HUES6 (cell line): ENCODE measurements at regions not wholly inside any gene's neighbourhood (a gene's known extent, or its start where the extent isn't known, plus 50 kb on each side); places are given as distances from the start of the nearest gene placed in this dataset.
"Not testable (repeated sequence)": the region's sequence is repeated elsewhere in the genome, so short reads cannot be mapped to it uniquely, and the experiment has no call there.

Experiments used
- H3K27ac ChIP-seq: 2 replicates; pipeline ENCODE4 v1.7.0; 2013; ENCODE audit warnings: low read depth, mild to moderate bottlenecking, low read length, inconsistent platforms
- H3K27me3 ChIP-seq: 2 replicates; pipeline ENCODE4 v1.6.1; 2013; ENCODE audit warnings: low read length; ENCODE audit not compliant: control insufficient read depth, insufficient read depth
- H3K36me3 ChIP-seq: 2 replicates; pipeline ENCODE4 v1.6.1; 2013; ENCODE audit warnings: low read length; ENCODE audit not compliant: control insufficient read depth, insufficient read depth
- H3K4me1 ChIP-seq: 2 replicates; pipeline ENCODE4 v1.6.1; 2013; ENCODE audit warnings: low read length; ENCODE audit not compliant: control insufficient read depth, insufficient read depth
- H3K4me3 ChIP-seq: 2 replicates; pipeline ENCODE4 v1.5.1; 2013; ENCODE audit warnings: low read depth, low read length
- H3K9ac ChIP-seq: one replicate; pipeline ENCODE4 v1.6.1; 2013; ENCODE audit warnings: mild to moderate bottlenecking, low read length
- H3K9me3 ChIP-seq: 2 replicates; pipeline ENCODE4 v1.6.1; 2013; ENCODE audit warnings: low read depth, low read length; ENCODE audit not compliant: control insufficient read depth, insufficient read depth

DNA sequence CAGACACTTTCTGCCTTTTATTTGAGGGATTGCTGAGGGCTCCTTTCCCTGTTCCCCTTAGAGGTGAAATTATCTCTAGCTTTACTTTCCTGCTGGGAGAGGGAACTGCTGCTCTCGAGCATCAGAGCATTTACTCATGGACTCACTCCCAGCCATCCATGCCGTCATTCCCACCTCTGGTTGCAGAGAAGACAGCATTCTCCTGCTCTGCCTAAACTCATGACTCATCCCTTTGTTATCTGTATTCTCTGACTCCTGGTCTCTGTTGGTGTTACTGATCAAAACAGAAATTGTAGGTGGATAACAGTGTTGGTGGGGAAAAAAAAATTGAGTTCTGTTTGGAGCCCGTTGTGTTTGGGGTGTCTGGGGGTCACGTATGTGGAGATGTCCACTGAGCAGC lies 159.3 kb downstream of the TTC8 start:
- H3K27me3 ChIP-seq = no peaks in the 10 kb centered on the region
- H3K4me3 ChIP-seq = no peak overlapping the region
- peaks cover 3% of the 10 kb centered on the region; the same call in 1 of the 2 replicates for H3K4me1 ChIP-seq
- H3K36me3 ChIP-seq = no peaks in the 10 kb centered on the region
- no peak overlapping the region for H3K9ac ChIP-seq
- no peak overlapping the region for H3K27ac ChIP-seq
- H3K9me3 ChIP-seq = no peaks in the 10 kb centered on the region; the same call in 1 of the 2 replicates

DNA sequence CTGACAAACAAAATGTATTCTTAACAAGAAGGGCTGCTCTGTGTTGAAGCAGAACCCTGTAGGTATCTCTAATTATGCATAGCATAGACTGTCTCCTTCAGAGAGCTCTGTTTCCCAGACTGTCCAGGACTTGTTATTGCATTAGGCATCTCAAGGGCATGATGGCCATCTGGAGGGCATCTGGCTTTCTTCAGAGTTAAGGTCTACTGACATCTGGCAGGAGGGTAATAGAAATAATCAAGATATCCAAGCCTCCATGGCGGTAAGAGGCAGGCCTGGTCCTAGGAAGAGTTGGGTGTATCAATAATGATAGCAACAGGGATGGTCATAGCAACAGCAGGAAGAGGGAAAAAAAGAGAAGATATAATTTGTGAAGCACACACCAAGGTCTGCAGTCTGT lies 161.2 kb downstream of the TTC8 start:
- Histone ChIP-seq H3K36me3 (no peaks in the 10 kb centered on the region), H3K27ac (no peak overlapping the region), H3K9me3 (no peaks in the 10 kb centered on the region; the same call in 1 of the 2 replicates), H3K27me3 (no peaks in the 10 kb centered on the region), H3K9ac (no peak overlapping the region), H3K4me1 (peaks cover 3% of the 10 kb centered on the region; the same call in 1 of the 2 replicates), H3K4me3 (no peak overlapping the region)

DNA sequence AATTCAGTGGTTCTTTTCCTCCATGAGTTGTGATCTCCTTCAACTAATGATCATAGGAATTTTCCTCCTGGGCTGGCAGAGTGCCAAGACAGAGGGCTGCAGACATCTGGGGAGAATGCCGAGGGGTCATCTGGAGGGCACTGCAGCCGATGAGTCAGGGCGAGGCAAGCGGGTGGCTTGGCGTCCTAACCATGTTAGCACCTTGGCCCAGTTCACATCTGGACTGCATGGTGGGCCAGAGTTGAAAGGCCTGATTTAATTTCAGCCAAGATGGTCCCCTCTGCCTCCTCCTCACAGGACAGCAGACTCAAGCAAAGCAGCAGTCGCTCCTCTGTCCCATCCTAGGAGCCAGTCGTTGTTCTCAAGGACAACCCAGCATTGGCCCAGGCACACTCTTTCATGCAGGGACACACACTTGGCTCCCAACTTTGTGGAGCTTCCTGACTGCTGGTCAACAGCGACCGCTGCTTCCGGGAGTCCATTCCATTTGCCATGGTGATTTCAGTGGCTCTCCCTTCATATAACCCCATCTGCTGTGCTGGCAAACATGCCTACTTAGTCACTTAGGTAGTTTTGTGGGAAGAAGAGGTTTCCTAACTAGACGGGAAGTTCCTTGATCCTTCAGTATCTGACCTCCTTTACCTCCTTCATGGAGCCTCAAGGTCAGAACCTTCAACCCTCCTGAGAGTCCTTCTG lies 161.8 kb downstream of the TTC8 start:
- H3K9me3 ChIP-seq = no peaks in the 10 kb centered on the region
- H3K27me3 ChIP-seq = no peaks in the 10 kb centered on the region; the same call in 1 of the 2 replicates
- peaks cover 3% of the 10 kb centered on the region; the same call in 1 of the 2 replicates for H3K4me1 ChIP-seq
- no peak overlapping the region for H3K4me3 ChIP-seq
- no peak overlapping the region for H3K9ac ChIP-seq
- no peak overlapping the region for H3K27ac ChIP-seq
- H3K36me3 ChIP-seq = no peaks in the 10 kb centered on the region

DNA sequence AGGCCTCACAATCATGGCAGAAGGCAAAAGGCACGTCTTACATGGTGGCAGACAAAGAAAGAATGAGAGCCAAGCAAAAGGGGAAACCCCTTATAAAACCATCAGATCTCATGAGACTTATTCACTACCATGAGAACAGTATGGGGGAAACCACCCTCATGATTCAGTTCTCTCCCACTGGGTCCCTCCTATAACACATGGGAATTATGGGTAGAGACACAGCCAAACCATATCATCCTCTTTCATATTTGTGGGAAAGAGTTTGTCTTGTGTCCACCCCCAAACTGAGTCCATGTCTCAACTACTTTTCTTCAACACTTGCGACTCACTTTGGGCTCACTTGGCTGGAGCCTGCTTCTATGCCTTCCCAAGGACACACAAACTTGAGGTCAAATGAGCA lies 162.5 kb downstream of the TTC8 start:
- not testable (repeated sequence) for H3K9me3 ChIP-seq, H3K4me3 ChIP-seq, H3K36me3 ChIP-seq, H3K27me3 ChIP-seq, H3K27ac ChIP-seq, H3K9ac ChIP-seq, H3K4me1 ChIP-seq

DNA sequence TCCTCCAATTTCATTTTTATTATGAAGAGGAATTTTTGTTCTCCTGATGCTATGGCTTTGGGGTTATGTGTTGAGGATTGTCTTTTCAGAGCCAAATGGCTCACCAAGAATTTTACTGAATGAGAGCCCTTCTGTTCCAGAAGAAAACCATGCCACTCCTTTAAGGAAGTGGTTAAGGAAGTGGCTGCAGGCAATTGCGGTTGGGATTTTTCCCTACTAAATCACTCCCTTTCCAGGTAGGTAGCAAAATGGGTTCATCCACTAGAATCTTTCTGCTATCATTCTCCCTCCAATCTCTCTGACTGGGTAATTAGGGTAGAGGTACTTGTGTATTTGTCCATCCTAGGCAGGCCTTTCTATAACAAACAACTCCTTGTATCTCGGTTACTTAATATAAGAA lies 163.1 kb downstream of the TTC8 start:
- Histone ChIP-seq H3K27me3 (no peaks in the 10 kb centered on the region; the same call in 1 of the 2 replicates), H3K36me3 (no peaks in the 10 kb centered on the region), H3K9me3 (no peaks in the 10 kb centered on the region; the same call in 1 of the 2 replicates), H3K27ac (no peak overlapping the region), H3K4me1 (peaks cover 3% of the 10 kb centered on the region; the same call in 1 of the 2 replicates), H3K9ac (no peak overlapping the region), H3K4me3 (no peak overlapping the region)

DNA sequence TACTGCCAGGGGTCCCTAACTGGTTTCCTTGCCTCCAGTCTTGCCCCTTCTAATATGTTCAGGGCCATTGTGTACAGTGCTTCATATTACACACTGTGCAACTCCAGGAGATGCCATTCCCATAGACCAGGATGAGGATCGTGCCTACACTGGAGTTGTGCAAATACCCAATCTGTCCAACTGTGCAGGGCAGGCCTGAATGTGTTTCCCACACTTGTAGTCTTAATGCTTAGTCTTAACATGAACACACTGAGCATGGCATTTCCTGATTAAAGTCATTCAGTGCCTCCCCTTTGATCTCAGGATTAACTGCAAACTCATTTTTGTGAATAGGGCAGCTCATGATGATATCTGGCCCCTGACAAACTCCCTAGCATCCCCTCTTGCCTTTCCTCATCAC lies 165.5 kb downstream of the TTC8 start:
- H3K36me3 ChIP-seq = no peaks in the 10 kb centered on the region
- no peak overlapping the region for H3K4me3 ChIP-seq
- H3K9ac ChIP-seq = no peak overlapping the region
- H3K4me1 ChIP-seq = no peaks in the 10 kb centered on the region
- no peak overlapping the region for H3K27ac ChIP-seq
- no peaks in the 10 kb centered on the region; the same call in 1 of the 2 replicates for H3K9me3 ChIP-seq
- H3K27me3 ChIP-seq = no peaks in the 10 kb centered on the region; the same call in 1 of the 2 replicates

DNA sequence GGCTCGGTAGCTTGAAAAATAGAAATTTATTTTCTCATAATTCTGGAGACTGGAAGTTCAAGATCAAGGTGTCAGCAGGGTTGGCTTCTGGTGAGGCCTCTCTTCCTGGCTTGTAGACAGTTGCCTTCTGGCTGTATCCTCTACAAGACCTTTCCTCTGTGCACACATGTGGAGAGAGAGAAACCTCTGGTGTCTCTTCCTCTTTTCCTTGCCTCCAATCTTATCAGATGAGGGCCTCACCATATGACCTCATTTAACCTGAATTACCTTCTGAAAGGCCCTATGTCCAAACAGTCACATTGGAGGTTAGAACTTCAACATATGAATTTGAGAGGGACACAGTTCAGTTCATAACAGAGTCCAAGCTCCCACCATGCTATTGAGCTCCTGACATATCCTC lies 166.4 kb downstream of the TTC8 start:
- Histone ChIP-seq H3K27ac (no peak overlapping the region), H3K27me3 (no peaks in the 10 kb centered on the region; the same call in 1 of the 2 replicates), H3K36me3 (no peaks in the 10 kb centered on the region), H3K4me3 (no peak overlapping the region), H3K4me1 (no peaks in the 10 kb centered on the region), H3K9me3 (no peaks in the 10 kb centered on the region; the same call in 1 of the 2 replicates), H3K9ac (no peak overlapping the region)

DNA sequence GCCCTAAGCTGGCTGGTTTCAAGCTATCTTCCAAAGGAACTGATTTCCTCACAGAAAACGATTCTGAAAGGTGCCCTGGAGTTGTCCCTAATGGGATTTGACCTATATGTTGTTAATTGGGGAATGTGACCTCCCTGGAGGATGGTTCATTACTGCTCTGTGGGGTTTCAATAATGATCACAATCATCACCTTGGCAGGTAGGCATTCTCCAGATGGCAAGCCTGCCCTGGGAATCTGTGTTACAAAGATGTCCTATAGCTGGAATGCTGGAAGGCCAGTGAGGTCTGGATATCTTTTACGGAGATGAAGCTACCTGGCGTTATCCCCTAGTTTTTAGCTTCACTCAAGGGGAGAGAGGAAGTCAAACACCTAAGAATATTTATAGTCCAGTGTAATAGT lies 167.6 kb downstream of the TTC8 start:
- no peaks in the 10 kb centered on the region; the same call in 1 of the 2 replicates for H3K27me3 ChIP-seq
- H3K9ac ChIP-seq = no peak overlapping the region
- H3K9me3 ChIP-seq = no peaks in the 10 kb centered on the region; the same call in 1 of the 2 replicates
- no peak overlapping the region for H3K4me3 ChIP-seq
- no peaks in the 10 kb centered on the region for H3K36me3 ChIP-seq
- H3K4me1 ChIP-seq = no peaks in the 10 kb centered on the region
- H3K27ac ChIP-seq = no peak overlapping the region

DNA sequence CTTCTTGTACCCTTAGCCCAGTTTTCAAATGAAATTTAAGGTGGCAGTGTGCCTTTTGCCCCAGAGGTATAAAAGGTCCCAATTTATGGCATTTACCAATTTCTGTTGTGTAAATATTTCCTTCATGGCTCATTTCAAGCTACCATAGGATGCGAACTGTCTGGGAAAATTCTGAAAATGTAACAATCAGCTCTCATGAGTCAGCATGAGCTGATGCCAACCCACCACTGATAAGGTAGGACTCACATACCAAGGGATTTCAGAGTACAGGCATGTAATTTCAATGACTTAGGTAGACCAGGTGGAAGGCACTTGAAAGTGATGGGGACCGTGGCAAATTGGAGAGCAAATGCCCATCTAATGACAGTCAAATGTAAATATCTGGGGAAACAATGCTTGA lies 169.5 kb downstream of the TTC8 start:
- H3K27ac ChIP-seq = no peak overlapping the region

DNA sequence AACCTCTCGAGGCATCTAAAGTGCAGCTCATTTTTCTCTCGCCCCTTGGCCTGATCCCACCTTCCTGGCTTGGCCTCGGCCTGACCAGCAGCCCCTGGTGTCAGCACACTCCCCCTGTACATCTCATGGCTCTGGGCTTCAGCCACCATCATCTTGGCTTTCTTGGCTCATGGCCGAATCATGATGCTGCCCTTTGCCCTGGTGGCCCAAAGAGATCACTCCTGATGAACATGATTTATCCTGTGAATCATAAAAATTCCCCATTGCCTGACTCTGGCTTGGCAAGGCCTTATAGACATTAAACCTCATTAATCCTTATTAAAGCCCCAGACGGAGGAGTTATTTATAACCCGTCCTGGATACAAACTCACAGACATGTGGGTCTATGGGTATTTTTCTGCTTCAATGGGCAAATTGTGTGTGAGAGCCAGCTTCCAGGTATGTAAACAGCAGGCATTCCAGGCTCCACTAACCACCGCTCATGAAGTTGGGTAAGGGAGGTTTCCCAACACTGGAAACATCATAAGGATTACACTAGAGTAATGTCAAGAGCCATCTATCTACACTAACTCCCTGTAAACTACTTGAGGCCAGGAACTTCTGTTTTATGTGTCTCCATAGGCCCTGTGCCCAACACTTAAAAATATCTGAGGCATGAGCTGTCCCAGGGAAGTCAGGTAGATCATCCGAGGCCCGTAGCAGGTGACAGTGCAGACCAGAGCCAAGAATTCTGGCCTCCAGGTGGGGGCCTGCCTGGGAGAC lies 171.2 kb downstream of the TTC8 start:
- Histone ChIP-seq H3K4me1 (no peaks in the 10 kb centered on the region), H3K27me3 (no peaks in the 10 kb centered on the region; the same call in 1 of the 2 replicates), H3K9ac (no peak overlapping the region), H3K9me3 (peaks cover 3% of the 10 kb centered on the region; the same call in 1 of the 2 replicates), H3K36me3 (no peaks in the 10 kb centered on the region), H3K27ac (no peak overlapping the region), H3K4me3 (no peak overlapping the region)

More for the DNA sequence above, 169.5 kb downstream of the TTC8 start:
- Histone ChIP-seq H3K9ac (no peak overlapping the region), H3K4me3 (no peak overlapping the region), H3K4me1 (no peaks in the 10 kb centered on the region), H3K9me3 (no peaks in the 10 kb centered on the region; the same call in 1 of the 2 replicates), H3K27me3 (no peaks in the 10 kb centered on the region; the same call in 1 of the 2 replicates), H3K36me3 (no peaks in the 10 kb centered on the region)

DNA sequence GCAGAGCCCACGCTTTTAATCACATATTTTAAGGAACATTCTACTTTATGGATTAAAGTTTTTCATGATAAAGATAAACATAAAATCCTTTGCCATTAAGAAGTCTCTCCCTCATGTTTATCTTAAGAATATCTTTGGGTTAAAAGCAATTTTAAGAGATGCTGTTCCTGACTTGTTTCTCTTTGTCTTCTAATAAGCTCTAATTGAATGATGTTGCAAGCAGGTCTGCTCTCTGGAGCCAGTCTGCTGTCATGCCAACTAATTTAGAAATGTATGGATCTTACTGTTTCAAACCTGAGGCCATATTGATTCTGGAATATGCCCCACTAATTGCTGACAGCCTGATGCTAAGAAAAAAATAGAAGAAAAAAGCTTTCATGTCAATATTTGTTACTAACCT lies 173.6 kb downstream of the TTC8 start:
- Histone ChIP-seq H3K4me3 (no peak overlapping the region), H3K9me3 (0 out of 2 replicates have a peak, but pooled peaks cover 3% of the 10 kb centered on the region), H3K27ac (no peak overlapping the region), H3K36me3 (no peaks in the 10 kb centered on the region), H3K9ac (no peak overlapping the region), H3K4me1 (no peaks in the 10 kb centered on the region), H3K27me3 (no peaks in the 10 kb centered on the region)
